ENCODE measurements at regions not wholly inside any gene's neighbourhood (a gene's known extent, or its start where the extent isn't known, plus 50 kb on each side); places are given as distances from the start of the nearest gene placed in this dataset.

GRCh38 chr2:186382932-186383331, 103.1 kb upstream of the ZC3H15 start:
- no peak overlapping the region for H3K27ac ChIP-seq (ENCODE audit: extremely low read depth, low read depth, low read length)
- in situ Hi-C loops (cut with MboI) (no loop called here), intact Hi-C loops (cut with micrococcal nuclease) (no loop called here)
- H3K4me3 ChIP-seq, result no peak overlapping the region
- 0 out of 5 replicates have a peak, but pooled peaks cover 0 to 4% of the 10 kb centered on the region in 2 experiments for H3K4me1 ChIP-seq (replicated peaks in 1 of 2; ENCODE audit: control insufficient read depth in 2 of 2, insufficient read depth in 2 of 2, low read length in 2 of 2)
- no peaks in the 10 kb centered on the region for H3K79me2 ChIP-seq (ENCODE audit: control insufficient read depth, insufficient read depth, low read length)
- 0 out of 2 replicates have a peak, but pooled peaks cover 2% of the 10 kb centered on the region for H3K9me3 ChIP-seq (replicated peaks; ENCODE audit: control insufficient read depth, insufficient read depth, low read depth, low read length)
- no peak for FAIRE-seq
- 0% methylated on average over 1 of the region's 1 CpG for WGBS (ENCODE audit: insufficient coverage, low coverage, missing lambda C conversion rate)
- H3K36me3 ChIP-seq (ENCODE audit: control insufficient read depth, insufficient read depth, low read length), result no peaks in the 10 kb centered on the region
- no peak for DNase-seq (ENCODE audit: extremely low read depth in 1 of 4, low spot score in 3 of 4)
- H4K20me1 ChIP-seq (replicated peaks; ENCODE audit: control insufficient read depth, insufficient read depth, low read length), result no peaks in the 10 kb centered on the region
- CTCF ChIA-PET (ENCODE audit: low intra/inter-chr PET ratio), result no interaction called here
- TF ChIP-seq, protein P1, sequence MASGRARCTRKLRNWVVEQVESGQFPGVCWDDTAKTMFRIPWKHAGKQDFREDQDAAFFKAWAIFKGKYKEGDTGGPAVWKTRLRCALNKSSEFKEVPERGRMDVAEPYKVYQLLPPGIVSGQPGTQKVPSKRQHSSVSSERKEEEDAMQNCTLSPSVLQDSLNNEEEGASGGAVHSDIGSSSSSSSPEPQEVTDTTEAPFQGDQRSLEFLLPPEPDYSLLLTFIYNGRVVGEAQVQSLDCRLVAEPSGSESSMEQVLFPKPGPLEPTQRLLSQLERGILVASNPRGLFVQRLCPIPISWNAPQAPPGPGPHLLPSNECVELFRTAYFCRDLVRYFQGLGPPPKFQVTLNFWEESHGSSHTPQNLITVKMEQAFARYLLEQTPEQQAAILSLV (tag; IDR thresholded peaks at IDR 0.05), result no peak
- TF ChIP-seq SMARCE1 (IDR thresholded peaks at IDR 0.05), result no peak
- no peak for TF ChIP-seq PCBP1 (IDR thresholded peaks at IDR 0.05; ENCODE audit: low read depth, low read length, poor library complexity, severe bottlenecking)
- TF ChIP-seq KDM5B (IDR thresholded peaks at IDR 0.05; ENCODE audit: insufficient replicate concordance, low read depth, low read length), result no peak
- TF ChIP-seq SIN3A (IDR thresholded peaks at IDR 0.05; ENCODE audit: borderline replicate concordance in 2 of 2, control insufficient read depth in 1 of 2, low read depth in 2 of 2, low read length in 2 of 2), result no peak
- TF ChIP-seq, protein P2, sequence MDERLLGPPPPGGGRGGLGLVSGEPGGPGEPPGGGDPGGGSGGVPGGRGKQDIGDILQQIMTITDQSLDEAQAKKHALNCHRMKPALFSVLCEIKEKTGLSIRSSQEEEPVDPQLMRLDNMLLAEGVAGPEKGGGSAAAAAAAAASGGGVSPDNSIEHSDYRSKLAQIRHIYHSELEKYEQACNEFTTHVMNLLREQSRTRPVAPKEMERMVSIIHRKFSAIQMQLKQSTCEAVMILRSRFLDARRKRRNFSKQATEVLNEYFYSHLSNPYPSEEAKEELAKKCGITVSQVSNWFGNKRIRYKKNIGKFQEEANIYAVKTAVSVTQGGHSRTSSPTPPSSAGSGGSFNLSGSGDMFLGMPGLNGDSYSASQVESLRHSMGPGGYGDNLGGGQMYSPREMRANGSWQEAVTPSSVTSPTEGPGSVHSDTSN (CRISPR knock-in tag; IDR thresholded peaks at IDR 0.05; ENCODE audit: low read depth), result no peak
- TF ChIP-seq, protein P2 (tag; conservative IDR thresholded peaks at IDR 0.05; ENCODE audit: low read depth), result no peak
- H3K9ac ChIP-seq (ENCODE audit: insufficient read depth in 1 of 2, low read depth in 2 of 2, low read length in 2 of 2), result no peak overlapping the region
- H3K4me2 ChIP-seq (ENCODE audit: insufficient read depth, low read length), result no peak overlapping the region
- H2AFZ ChIP-seq (ENCODE audit: low read depth, low read length), result no peak overlapping the region
- no peaks in the 10 kb centered on the region for H3K9me1 ChIP-seq (ENCODE audit: control insufficient read depth, insufficient read depth, low read length)
- H3K27me3 ChIP-seq (ENCODE audit: control insufficient read depth in 2 of 2, insufficient read depth in 2 of 2, low read length in 2 of 2), result no peaks in the 10 kb centered on the region
- POLR2A ChIA-PET, result no interaction called here
- ATAC-seq, result no peak
- no TSS peak for BruUV-seq (replicated peaks)
